Peyer's patch (tissue), 4 donors: ENCODE measurements at regions not wholly inside any gene's neighbourhood (a gene's known extent, or its start where the extent isn't known, plus 50 kb on each side); places are given as distances from the start of the nearest gene placed in this dataset.

Experiments
- CTCF ChIP-seq, 6 experiments: fragments of 450-650 bp in 4 of 6; fragments of 200-600 bp in 2 of 6; sonication (generic) in 1 of 6; IDR thresholded peaks; one replicate each; pipeline ENCODE4 v1.5.1; 2017 to 2019; ENCODE audit warnings: antibody characterized with exemption in 6 of 6, mild to moderate bottlenecking in 3 of 6, moderate library complexity in 1 of 6
- POLR2A ChIP-seq, 2 donors: fragments of 450-650 bp; IDR thresholded peaks; one replicate each; pipeline ENCODE4 v1.5.1; 2017; ENCODE audit warnings: antibody characterized with exemption in 2 of 2, mild to moderate bottlenecking in 2 of 2, moderate library complexity in 2 of 2

- no peak for TF ChIP-seq CTCF (IDR thresholded peaks at IDR 0.05)
- no peak for TF ChIP-seq POLR2A (IDR thresholded peaks at IDR 0.05)
These were observed 54.9 kb upstream of the FRMD1 start for GRCh38 chr6:168133687-168134559.
